ENCODE measurements at regions not wholly inside any gene's neighbourhood (a gene's known extent, or its start where the extent isn't known, plus 50 kb on each side); places are given as distances from the start of the nearest gene placed in this dataset.

DNA sequence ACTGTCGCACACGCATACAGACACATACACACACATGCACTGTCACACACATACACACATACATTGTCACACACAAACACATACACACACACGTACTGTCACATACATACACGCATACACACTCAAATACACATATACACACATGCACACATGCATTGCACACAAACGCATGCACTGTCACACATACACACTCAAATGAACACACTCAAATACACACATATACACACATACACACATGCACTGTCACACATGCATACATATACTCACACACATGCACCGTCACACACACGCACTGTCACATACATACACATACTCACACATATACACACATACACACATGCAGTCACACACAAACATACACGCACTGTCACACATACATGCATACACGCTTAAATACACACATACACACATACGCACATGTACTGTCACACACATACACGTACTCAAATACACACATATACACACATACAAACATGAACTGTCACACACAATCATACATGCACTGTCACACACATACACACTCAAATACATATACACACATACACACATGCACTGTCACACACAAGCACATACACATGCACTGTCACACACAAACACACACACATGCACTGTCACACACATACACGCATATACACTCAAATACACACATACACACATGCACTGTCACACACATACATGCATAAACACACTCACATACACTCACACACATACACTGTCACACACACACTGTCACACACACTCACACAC lies 548.6 kb upstream of the BTBD3 start:
- TF ChIP-seq SIN3A (IDR thresholded peaks at IDR 0.05; ENCODE audit: borderline replicate concordance, low read depth, low read length) = no peak
- no peak for TF ChIP-seq POLR2AphosphoS5 (IDR thresholded peaks at IDR 0.05; ENCODE audit: low read depth, low read length)
- no peak for TF ChIP-seq FOXJ3 (CRISPR knock-in tag; IDR thresholded peaks at IDR 0.05)
- TF ChIP-seq CHD2 (IDR thresholded peaks at IDR 0.05; ENCODE audit: low read length, partially characterized antibody) = no peak
